Superior temporal gyrus (tissue), 1 donor: ENCODE measurements at regions not wholly inside any gene's neighbourhood (a gene's known extent, or its start where the extent isn't known, plus 50 kb on each side); places are given as distances from the start of the nearest gene placed in this dataset.

Source experiments
- DNase-seq: peaks from one replicate; pipeline ENCODE4 v3.0.0-alpha.2; 2016; ENCODE audit errors: extremely low spot score

- DNase-seq: no peak
Observed at GRCh38 chr4:27184508-27185155, 324.0 kb downstream of the STIM2 start.

- DNase-seq: no peak
Observed at GRCh38 chr4:27186710-27187109, 326.1 kb downstream of the STIM2 start.

GRCh38 chr4:27187786-27188185, 327.1 kb downstream of the STIM2 start:
- no peak for DNase-seq

- DNase-seq: no peak
Observed at GRCh38 chr4:27189683-27190082, 329.0 kb downstream of the STIM2 start.

- DNase-seq: no peak
Observed at GRCh38 chr4:27191592-27191991, 331.0 kb downstream of the STIM2 start.

- no peak for DNase-seq
Observed at GRCh38 chr4:27194599-27195176, 334.0 kb downstream of the STIM2 start.

- DNase-seq: no peak
Observed at GRCh38 chr4:27198246-27198645, 337.6 kb downstream of the STIM2 start.

- no peak for DNase-seq
Observed at GRCh38 chr4:27198971-27199370, 338.3 kb downstream of the STIM2 start.

- DNase-seq: no peak
Observed at GRCh38 chr4:27206009-27206408, 345.4 kb downstream of the STIM2 start.

GRCh38 chr4:27210956-27211355, 350.3 kb downstream of the STIM2 start:
- no peak for DNase-seq

GRCh38 chr4:27214010-27214409, 353.4 kb downstream of the STIM2 start:
- no peak for DNase-seq

GRCh38 chr4:27215220-27215826, 354.7 kb downstream of the STIM2 start:
- DNase-seq: no peak

- no peak for DNase-seq
Observed at GRCh38 chr4:27217261-27217769, 356.7 kb downstream of the STIM2 start.

GRCh38 chr4:27218013-27218412, 357.4 kb downstream of the STIM2 start:
- DNase-seq: no peak

- no peak for DNase-seq
Observed at GRCh38 chr4:27223326-27223725, 362.7 kb downstream of the STIM2 start.

GRCh38 chr4:27233531-27233930, 372.9 kb downstream of the STIM2 start:
- no peak for DNase-seq

GRCh38 chr4:27234306-27234899, 373.8 kb downstream of the STIM2 start:
- no peak for DNase-seq

GRCh38 chr4:27239641-27240040, 379.0 kb downstream of the STIM2 start:
- no peak for DNase-seq

GRCh38 chr4:27242217-27242616, 381.6 kb downstream of the STIM2 start:
- DNase-seq: no peak

- DNase-seq: no peak
Observed at GRCh38 chr4:27245216-27245615, 384.6 kb downstream of the STIM2 start.

GRCh38 chr4:27248829-27249228, 388.2 kb downstream of the STIM2 start:
- no peak for DNase-seq

GRCh38 chr4:27251771-27252170, 391.1 kb downstream of the STIM2 start:
- no peak for DNase-seq
